PFSK-1 (cell line): ENCODE measurements at regions not wholly inside any gene's neighbourhood (a gene's known extent, or its start where the extent isn't known, plus 50 kb on each side); places are given as distances from the start of the nearest gene placed in this dataset.

Experiments used
- FOXP2 ChIP-seq: optimal IDR thresholded peaks from 2 replicates; pipeline ENCODE3; 2011; ENCODE audit warnings: borderline replicate concordance, control low read depth, inconsistent platforms; ENCODE audit not compliant: insufficient read depth; ENCODE audit errors: extremely low read length, extremely low read depth
- POLR2AphosphoS5 ChIP-seq: IDR thresholded peaks from 2 replicates; pipeline ENCODE4 v1.6.1; 2012; ENCODE audit warnings: low read depth, mild to moderate bottlenecking, control low read depth, low read length, moderate library complexity
- REST ChIP-seq, 2 experiments: IDR thresholded peaks; 2 replicates each; pipeline versions ENCODE4 v1.6.1 to v1.8.0; 2011 to 2012; ENCODE audit warnings: low read depth in 2 of 2, low read length in 2 of 2, control low read depth in 1 of 2, inconsistent platforms in 1 of 2, mild to moderate bottlenecking in 1 of 2, moderate library complexity in 1 of 2; ENCODE audit not compliant: insufficient read depth in 1 of 2
- SIN3A ChIP-seq: IDR thresholded peaks from 2 replicates; pipeline ENCODE4 v1.6.1; 2012; ENCODE audit warnings: mild to moderate bottlenecking, low read length, moderate library complexity, borderline replicate concordance; ENCODE audit not compliant: insufficient read depth
- TAF1 ChIP-seq: IDR thresholded peaks from 2 replicates; pipeline ENCODE4 v1.6.1; 2012; ENCODE audit warnings: low read length, control low read depth, borderline replicate concordance; ENCODE audit not compliant: insufficient read depth

- TF ChIP-seq REST (IDR thresholded peaks at IDR 0.05; ENCODE audit: insufficient read depth in 1 of 2, low read depth in 2 of 2, low read length in 2 of 2) = no peak
- TF ChIP-seq SIN3A = no peak
- TF ChIP-seq FOXP2 = no peak
- no peak for TF ChIP-seq POLR2AphosphoS5
- no peak for TF ChIP-seq TAF1
Observed at GRCh38 chr6:11412011-11412424, 125.5 kb upstream of the TMEM170B start.

GRCh38 chr6:11411593-11411992 lies 126.0 kb upstream of the TMEM170B start:
- TF ChIP-seq FOXP2 (no peak), SIN3A (no peak), POLR2AphosphoS5 (no peak)

- no peak for TF ChIP-seq TAF1
- no peak for TF ChIP-seq SIN3A
- TF ChIP-seq REST (IDR thresholded peaks at IDR 0.05; ENCODE audit: insufficient read depth in 1 of 2, low read depth in 2 of 2, low read length in 2 of 2) = no peak
- TF ChIP-seq FOXP2 = no peak
- no peak for TF ChIP-seq POLR2AphosphoS5
Observed at GRCh38 chr6:11410539-11411307, 126.8 kb upstream of the TMEM170B start.

- TF ChIP-seq SIN3A = no peak
- TF ChIP-seq POLR2AphosphoS5 = no peak
- no peak for TF ChIP-seq TAF1
- TF ChIP-seq FOXP2 = no peak
- TF ChIP-seq REST (IDR thresholded peaks at IDR 0.05; ENCODE audit: insufficient read depth in 1 of 2, low read depth in 2 of 2, low read length in 2 of 2) = no peak
Observed at GRCh38 chr6:11409371-11409770, 128.2 kb upstream of the TMEM170B start.

- TF ChIP-seq TAF1 (no peak), SIN3A (no peak), FOXP2 (no peak), REST (IDR thresholded peaks at IDR 0.05; ENCODE audit: insufficient read depth in 1 of 2, low read depth in 2 of 2, low read length in 2 of 2) (no peak), POLR2AphosphoS5 (no peak)
Observed at GRCh38 chr6:11407414-11407813, 130.1 kb upstream of the TMEM170B start.
